H1 (cell line): ENCODE measurements at regions not wholly inside any gene's neighbourhood (a gene's known extent, or its start where the extent isn't known, plus 50 kb on each side); places are given as distances from the start of the nearest gene placed in this dataset.

ENCODE experiments used
- CTCF ChIA-PET: fragments of 300-600 bp; sonication (Branson Sonifier 250); formaldehyde crosslinking; loops from one replicate; lab custom pipeline; 2021; ENCODE audit not compliant: partially characterized antibody; lab: Charles Lee
- POLR2A ChIA-PET: fragments of 300-600 bp; sonication (Branson Sonifier 250); formaldehyde crosslinking; loops from one replicate; lab custom pipeline; 2021; ENCODE audit warnings: inconsistent platforms; ENCODE audit not compliant: partially characterized antibody; lab: Charles Lee
- DNase-seq, 2 experiments: peaks; one replicate each; pipeline versions ENCODE4 v3.0.0 to v3.0.0-alpha.2; 2010 to 2022; ENCODE audit warnings: low spot score in 2 of 2, low read depth in 1 of 2, mixed read lengths in 1 of 2
- FAIRE-seq: peaks from 2 replicates; lab custom pipeline; 2011; peaks lifted over from hg19 to GRCh38; lab: Jason Lieb, UNC
- H2AFZ ChIP-seq: 2 replicates; pipeline ENCODE4 v1.8.1; 2012; ENCODE audit warnings: low read length, inconsistent platforms
- H2AK5ac ChIP-seq: 2 replicates; pipeline ENCODE4 v1.6.1; 2013; ENCODE audit warnings: low read depth, low read length
- H2BK120ac ChIP-seq: replicated peaks from 2 replicates; pipeline ENCODE3; 2013; ENCODE audit warnings: low read depth, low read length, inconsistent platforms
- H2BK12ac ChIP-seq: 2 replicates; pipeline ENCODE4 v1.6.1; 2013; ENCODE audit warnings: low read depth, low read length
- H2BK15ac ChIP-seq: 2 replicates; pipeline ENCODE4 v1.6.1; 2013; ENCODE audit warnings: low read length
- H2BK20ac ChIP-seq: 2 replicates; pipeline ENCODE4 v1.6.1; 2013; ENCODE audit warnings: low read length
- H2BK5ac ChIP-seq: 2 replicates; pipeline ENCODE4 v1.6.1; 2013; ENCODE audit warnings: low read depth, low read length
- H3K14ac ChIP-seq: 2 replicates; pipeline ENCODE4 v1.6.1; 2013; ENCODE audit warnings: inconsistent platforms; ENCODE audit not compliant: insufficient read length
- H3K18ac ChIP-seq: 2 replicates; pipeline ENCODE4 v1.6.1; 2013; ENCODE audit warnings: low read length; ENCODE audit errors: extremely low read depth
- H3K23ac ChIP-seq: 2 replicates; pipeline ENCODE4 v1.6.1; 2013; ENCODE audit warnings: inconsistent platforms; ENCODE audit not compliant: insufficient read length
- H3K23me2 ChIP-seq: 2 replicates; pipeline ENCODE4 v1.6.1; 2013; ENCODE audit warnings: low read depth, low read length
- H3K27ac ChIP-seq: 2 replicates; pipeline ENCODE4 v1.6.1; 2011; ENCODE audit warnings: low read depth, low read length, inconsistent platforms
- H3K27me3 ChIP-seq, 4 experiments: replicated peaks in 1 of 4; 1 replicate in 1 of 4; 2 replicates in 3 of 4; pipeline versions ENCODE4 v1.6.1 to v1.8.1; 2011 to 2013; ENCODE audit warnings: low read length in 3 of 4, mild to moderate bottlenecking in 3 of 4, inconsistent platforms in 2 of 4, mixed read lengths in 2 of 4, moderate library complexity in 1 of 4; ENCODE audit not compliant: control insufficient read depth in 3 of 4, insufficient read depth in 3 of 4; ENCODE audit errors: extremely low read depth in 1 of 4
- H3K36me3 ChIP-seq, 4 experiments: 2 replicates each; pipeline versions ENCODE4 v1.6.1 to v1.8.1; 2011 to 2013; ENCODE audit warnings: mild to moderate bottlenecking in 4 of 4, low read length in 3 of 4, moderate library complexity in 2 of 4, control low read depth in 1 of 4, inconsistent platforms in 1 of 4; ENCODE audit not compliant: insufficient read depth in 4 of 4, control insufficient read depth in 2 of 4
- H3K4ac ChIP-seq: replicated peaks from 2 replicates; pipeline ENCODE3; 2013; ENCODE audit warnings: low read length, low read depth, mixed read lengths, inconsistent platforms; ENCODE audit not compliant: insufficient read length
- H3K4me1 ChIP-seq, 4 experiments: replicated peaks in 1 of 4; 1 replicate in 1 of 4; 2 replicates in 3 of 4; pipeline versions ENCODE4 v1.6.1 to v1.8.1; 2011 to 2013; ENCODE audit warnings: low read length in 3 of 4, inconsistent platforms in 2 of 4, mixed read lengths in 1 of 4; ENCODE audit not compliant: insufficient read depth in 4 of 4, control insufficient read depth in 3 of 4
- H3K4me2 ChIP-seq, 2 experiments: 2 replicates each; pipeline versions ENCODE4 v1.6.1 to v1.8.1; 2011 to 2013; ENCODE audit warnings: low read depth in 2 of 2, low read length in 2 of 2, control low read depth in 1 of 2, inconsistent platforms in 1 of 2, mild to moderate bottlenecking in 1 of 2; ENCODE audit not compliant: insufficient read depth in 1 of 2
- H3K4me3 ChIP-seq, 4 experiments: fragments of 200-600, 300-600 bp in 1 of 4; sonication (generic), shearing (Covaris generic), sonication (Bioruptor Twin) in 1 of 4; 2 replicates each; pipeline versions ENCODE4 v1.5.1 to v1.8.1; 2011 to 2016; ENCODE audit warnings: low read length in 4 of 4, low read depth in 3 of 4, control low read depth in 2 of 4, inconsistent platforms in 2 of 4, mild to moderate bottlenecking in 2 of 4, mixed read lengths in 1 of 4, moderate library complexity in 1 of 4; ENCODE audit not compliant: insufficient read depth in 2 of 4; ENCODE audit errors: extremely low read depth in 1 of 4
- H3K56ac ChIP-seq: replicated peaks from 2 replicates; pipeline ENCODE3; 2013; ENCODE audit warnings: low read depth, mild to moderate bottlenecking, mixed read lengths, low read length, inconsistent platforms; ENCODE audit not compliant: insufficient read length
- H3K79me1 ChIP-seq: 2 replicates; pipeline ENCODE4 v1.6.1; 2013; ENCODE audit warnings: low read depth, low read length, control low read depth
- H3K79me2 ChIP-seq, 2 experiments: 2 replicates each; pipeline versions ENCODE4 v1.6.1 to v1.8.1; 2012 to 2013; ENCODE audit warnings: low read length in 2 of 2, mild to moderate bottlenecking in 2 of 2, inconsistent platforms in 1 of 2; ENCODE audit not compliant: insufficient read depth in 2 of 2, control insufficient read depth in 1 of 2
- H3K9ac ChIP-seq, 4 experiments: replicated peaks in 1 of 4; 1 replicate in 1 of 4; 2 replicates in 3 of 4; pipeline versions ENCODE4 v1.6.1 to v1.8.1; 2011 to 2013; ENCODE audit warnings: low read depth in 3 of 4, low read length in 3 of 4, control low read depth in 2 of 4, mild to moderate bottlenecking in 2 of 4, moderate library complexity in 2 of 4, inconsistent platforms in 1 of 4; ENCODE audit errors: extremely low read depth in 1 of 4
- H3K9me3 ChIP-seq, 2 experiments: 2 replicates each; pipeline versions ENCODE4 v1.6.1 to v1.8.1; 2012 to 2013; ENCODE audit warnings: mild to moderate bottlenecking in 2 of 2, moderate library complexity in 2 of 2, control low read depth in 1 of 2, inconsistent platforms in 1 of 2, low read depth in 1 of 2, low read length in 1 of 2, mixed read lengths in 1 of 2; ENCODE audit not compliant: insufficient read depth in 2 of 2
- H4K20me1 ChIP-seq, 2 experiments: replicated peaks in 1 of 2; 2 replicates each; pipeline versions ENCODE3 to v1.8.1; 2011 to 2013; ENCODE audit warnings: inconsistent platforms in 2 of 2, low read length in 2 of 2, mild to moderate bottlenecking in 1 of 2; ENCODE audit not compliant: insufficient read depth in 2 of 2, control insufficient read depth in 1 of 2
- H4K5ac ChIP-seq: 2 replicates; pipeline ENCODE4 v1.6.1; 2013; ENCODE audit warnings: low read length, low read depth, mixed read lengths, inconsistent platforms; ENCODE audit not compliant: insufficient read length
- H4K8ac ChIP-seq: 2 replicates; pipeline ENCODE4 v1.8.0; 2013; ENCODE audit warnings: mild to moderate bottlenecking, moderate library complexity, low read length, inconsistent platforms; ENCODE audit not compliant: insufficient read depth; ENCODE audit errors: extremely low read depth
- H4K91ac ChIP-seq: replicated peaks from 2 replicates; pipeline ENCODE3; 2013; ENCODE audit warnings: low read length, mixed read lengths, inconsistent platforms; ENCODE audit not compliant: insufficient read length
- CEBPB ChIP-seq: IDR thresholded peaks from 2 replicates; pipeline ENCODE4 v1.6.1; 2012; ENCODE audit warnings: low read depth, low read length
- CHD1 ChIP-seq: IDR thresholded peaks from 2 replicates; pipeline ENCODE4 v1.6.1; 2012; ENCODE audit warnings: low read depth, low read length, improper control_type of control experiment
- CTCF ChIP-seq, 3 experiments: IDR thresholded peaks; 1 replicate in 2 of 3; 2 replicates in 1 of 3; pipeline versions ENCODE4 v1.5.1 to v1.6.1; 2011; ENCODE audit warnings: low read length in 3 of 3, mild to moderate bottlenecking in 3 of 3, inconsistent platforms in 2 of 3, low read depth in 1 of 3, moderate library complexity in 1 of 3; ENCODE audit not compliant: insufficient read depth in 1 of 3; ENCODE audit errors: control extremely low read depth in 1 of 3
- HDAC6 ChIP-seq: IDR thresholded peaks from one replicate; pipeline ENCODE4 v1.7.1; 2012; ENCODE audit warnings: low read depth, mild to moderate bottlenecking, inconsistent platforms, low read length, moderate library complexity
- POLR2AphosphoS5 ChIP-seq: IDR thresholded peaks from 2 replicates; pipeline ENCODE4 v1.6.1; 2011; ENCODE audit warnings: low read depth, low read length
- RFX5 ChIP-seq: IDR thresholded peaks from 2 replicates; pipeline ENCODE4 v1.6.1; 2011; ENCODE audit warnings: low read depth, low read length, improper control_type of control experiment, borderline replicate concordance
- RXRA ChIP-seq: IDR thresholded peaks from 2 replicates; pipeline ENCODE4 v1.6.1; 2011; ENCODE audit warnings: low read depth, mild to moderate bottlenecking, low read length, moderate library complexity; ENCODE audit not compliant: insufficient read depth
- TCF12 ChIP-seq: IDR thresholded peaks from 2 replicates; pipeline ENCODE4 v1.6.1; 2011; ENCODE audit warnings: low read depth, mild to moderate bottlenecking, low read length
- WGBS, 2 experiments: shearing (Covaris generic) in 1 of 2; methylation state at CpG; one replicate each; pipeline versions ENCODE4 v1.1.6 to v1.1.7; 2013 to 2015; ENCODE audit warnings: low lambda C conversion rate in 2 of 2, mixed read lengths in 2 of 2, inconsistent platforms in 1 of 2, low coverage in 1 of 2, missing lambda C conversion rate in 1 of 2; ENCODE audit not compliant: insufficient replicate concordance in 2 of 2, insufficient coverage in 1 of 2, insufficient read length in 1 of 2; ENCODE audit errors: extremely low coverage in 1 of 2, missing lambda C conversion rate in 1 of 2; 5-methylcytosine and 5-hydroxymethylcytosine counted together

- H2BK12ac ChIP-seq = no peak overlapping the region
- H3K79me2 ChIP-seq = no peaks in the 10 kb centered on the region
- no peak overlapping the region for H3K18ac ChIP-seq
- H3K79me1 ChIP-seq = no peaks in the 10 kb centered on the region
- no peaks in the 10 kb centered on the region for H3K27me3 ChIP-seq
- H3K56ac ChIP-seq = no peak overlapping the region
- no peak overlapping the region for H2BK20ac ChIP-seq
- no peak overlapping the region for H3K27ac ChIP-seq
- no peaks in the 10 kb centered on the region for H3K23me2 ChIP-seq
- H2AFZ ChIP-seq = 0 out of 2 replicates have a peak overlapping the region, but pooled peaks have one; percentile 5
- no peak for FAIRE-seq
- H3K36me3 ChIP-seq = no peaks in the 10 kb centered on the region
- DNase-seq = no peak
- TF ChIP-seq CEBPB = no peak
- TF ChIP-seq TCF12 = no peak
- TF ChIP-seq RFX5 = no peak
- no peak for TF ChIP-seq CTCF (IDR thresholded peaks at IDR 0.05; ENCODE audit: control extremely low read depth in 1 of 3, insufficient read depth in 1 of 3, low read depth in 1 of 3, low read length in 3 of 3)
- no peak for TF ChIP-seq HDAC6
- no peak for TF ChIP-seq POLR2AphosphoS5
- no peak for TF ChIP-seq CHD1
- TF ChIP-seq RXRA = no peak
- no peak overlapping the region for H4K5ac ChIP-seq
- H3K9ac ChIP-seq = no peak overlapping the region
- POLR2A ChIA-PET = no interaction called here
- H3K4me3 ChIP-seq = no peak overlapping the region
- no peaks in the 10 kb centered on the region for H4K20me1 ChIP-seq
- no peak overlapping the region for H2AK5ac ChIP-seq
- H4K8ac ChIP-seq = no peak overlapping the region
- H3K23ac ChIP-seq = no peak overlapping the region
- WGBS, 2 experiments = 99% methylated on average over 3 of the region's 3 CpGs; no CpG with 5 or more reads in 1 of the 2 experiments
- H3K14ac ChIP-seq = no peak overlapping the region
- H3K4me2 ChIP-seq = no peak overlapping the region
- no peak overlapping the region for H3K4ac ChIP-seq
- no peak overlapping the region for H2BK120ac ChIP-seq
- H3K9me3 ChIP-seq = no peaks in the 10 kb centered on the region
- no peak overlapping the region for H4K91ac ChIP-seq
- H2BK5ac ChIP-seq = no peak overlapping the region
- CTCF ChIA-PET = no interaction called here
- H2BK15ac ChIP-seq = no peak overlapping the region
- no peaks in the 10 kb centered on the region for H3K4me1 ChIP-seq
These were observed 115.2 kb downstream of the TES start for GRCh38 chr7:116325517-116325916.
